GM21526 (cell line): ENCODE measurements at regions not wholly inside any gene's neighbourhood (a gene's known extent, or its start where the extent isn't known, plus 50 kb on each side); places are given as distances from the start of the nearest gene placed in this dataset.

Source experiments
- ATAC-seq: cut with Tn5 transposase; IDR thresholded peaks from one replicate; pipeline ENCODE4 v1.9.1; 2021; ENCODE audit warnings: moderate library complexity; ENCODE audit not compliant: unreplicated experiment, low FRiP score

- no peak for ATAC-seq
These were observed 498.3 kb downstream of the FOXG1 start for GRCh38 chr14:29264865-29265264.

DNA sequence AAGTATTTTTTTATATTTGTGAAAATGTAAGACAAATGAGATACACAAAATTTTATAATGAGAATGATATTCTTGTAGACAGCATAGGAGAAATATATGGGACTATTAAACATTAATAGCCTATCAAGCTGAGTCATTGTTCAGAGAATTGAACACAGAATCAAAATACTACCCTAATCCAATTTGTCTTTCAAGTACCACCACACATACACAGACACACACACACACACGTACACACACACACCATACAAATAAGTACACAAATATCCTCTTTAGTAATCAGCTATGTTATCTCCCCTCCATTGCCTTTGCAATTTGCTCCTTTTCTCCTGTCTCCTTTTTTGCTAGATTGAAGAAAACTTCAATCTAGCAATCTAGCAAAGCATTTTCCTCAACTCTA is 499.3 kb downstream of the FOXG1 start:
- ATAC-seq = no peak

GRCh38 chr14:29271669-29272068 is 505.1 kb downstream of the FOXG1 start:
- ATAC-seq = no peak

DNA sequence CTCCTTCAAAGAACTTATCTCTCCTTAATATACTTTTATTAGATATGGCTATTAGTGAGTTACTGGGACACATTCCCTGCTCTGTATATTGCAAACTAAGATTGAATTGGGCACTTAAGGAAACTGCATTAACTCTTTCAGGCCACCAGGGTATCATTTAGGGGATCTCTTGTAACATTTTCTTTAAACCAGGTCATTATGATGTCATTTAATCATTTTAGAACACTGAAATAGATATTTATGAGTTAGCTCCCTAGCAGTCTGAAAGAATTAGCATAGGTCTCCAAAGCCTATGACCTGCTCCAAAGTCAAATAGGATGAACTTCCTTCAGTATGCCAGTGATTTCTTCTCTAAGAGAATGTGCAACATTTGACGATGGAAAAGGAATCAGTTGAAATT is 506.9 kb downstream of the FOXG1 start:
- ATAC-seq = no peak

DNA sequence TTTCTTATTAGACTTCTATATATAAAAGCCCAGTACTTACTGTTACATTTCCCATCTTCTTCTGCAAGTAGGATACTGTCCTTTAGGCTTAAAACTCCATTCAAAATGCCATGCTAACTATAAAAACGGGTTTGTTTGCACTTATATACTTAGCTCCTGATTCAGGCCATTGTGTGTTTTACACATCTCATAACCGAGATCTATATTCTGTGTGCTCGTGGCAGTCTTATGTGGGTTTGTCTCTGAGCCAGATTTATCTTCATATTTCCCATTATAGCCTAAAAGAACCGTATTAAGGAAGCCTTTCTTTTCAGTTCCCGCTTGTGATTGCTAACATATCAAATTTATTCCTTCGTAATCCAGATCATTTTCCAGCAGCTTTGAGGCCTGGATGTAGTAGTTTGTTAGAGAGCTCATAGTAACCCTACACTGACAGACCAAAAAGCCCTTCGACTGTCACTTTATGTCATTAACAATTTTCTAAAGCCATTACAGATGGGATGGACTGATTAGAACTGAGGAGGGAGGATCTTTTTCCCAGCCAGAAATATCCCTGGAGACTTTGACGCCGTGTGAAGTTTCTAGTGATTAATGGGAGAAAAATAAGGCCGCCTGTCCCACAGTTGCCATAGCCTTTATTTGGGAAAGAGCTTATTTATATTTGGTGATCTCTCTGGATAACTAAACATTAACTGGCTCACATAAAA is 508.5 kb downstream of the FOXG1 start:
- no peak for ATAC-seq

DNA sequence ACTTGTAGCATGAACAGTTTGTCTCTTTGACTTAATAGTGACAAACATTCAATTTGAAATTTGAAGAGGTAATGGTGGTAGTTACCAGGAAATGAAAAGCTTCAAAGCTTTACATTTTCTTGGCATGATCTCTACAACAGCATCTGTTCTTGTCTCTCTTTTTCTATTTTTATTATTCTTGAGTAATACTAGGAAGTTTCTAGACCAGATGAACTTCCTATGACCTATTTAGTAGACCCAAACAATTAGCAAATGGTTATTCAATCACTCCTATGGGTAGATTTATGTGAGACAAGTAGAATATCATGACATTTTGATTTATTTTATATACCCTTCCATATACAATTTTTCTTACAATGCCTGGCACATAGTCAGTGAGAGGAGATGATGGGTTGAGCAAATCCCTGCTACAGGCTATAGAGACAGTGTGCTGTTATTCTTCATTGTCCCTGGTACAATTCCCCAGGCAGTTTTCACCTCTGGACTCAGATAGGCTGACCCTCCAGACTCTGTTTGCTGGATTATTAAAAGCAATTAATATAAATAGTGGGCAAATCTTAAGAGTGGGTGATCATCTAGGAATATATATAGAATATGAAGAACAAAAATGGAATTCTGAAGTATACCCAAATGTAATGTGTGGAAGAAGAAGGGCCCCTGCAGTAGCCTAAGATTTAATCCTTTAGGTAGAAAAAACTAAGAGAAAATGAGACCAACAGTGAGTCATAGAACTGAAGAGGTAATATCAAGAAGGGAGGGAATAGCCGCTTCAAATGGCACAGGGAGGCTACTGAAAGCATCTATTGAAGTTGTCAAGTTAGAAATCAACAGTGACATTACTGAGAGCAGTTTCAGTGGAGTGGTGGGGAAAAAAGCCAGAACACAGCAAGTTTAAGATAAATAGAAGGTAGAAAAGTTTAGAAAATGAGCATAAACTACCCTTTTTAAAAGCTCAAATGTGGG is 512.0 kb downstream of the FOXG1 start:
- ATAC-seq = no peak

DNA sequence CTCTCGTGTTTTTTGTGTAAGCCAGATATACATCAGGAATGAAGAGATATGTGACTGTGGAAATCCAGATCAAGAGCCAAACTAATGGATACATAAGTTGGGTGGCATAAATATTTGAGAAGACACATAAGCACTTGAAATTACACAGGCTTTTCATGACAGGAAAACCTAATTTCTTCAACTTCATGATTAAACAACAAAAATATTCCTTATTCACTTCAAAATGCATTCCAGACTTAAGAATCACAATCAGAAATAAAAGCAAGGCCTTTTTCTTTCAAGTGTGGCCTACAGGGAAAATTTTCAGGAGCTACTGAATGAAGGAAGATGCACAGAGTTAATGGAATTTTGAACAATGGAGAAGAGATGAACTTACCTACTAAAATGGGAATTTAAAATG is 515.6 kb downstream of the FOXG1 start:
- ATAC-seq = no peak

- no peak for ATAC-seq
These were observed 523.9 kb downstream of the FOXG1 start for GRCh38 chr14:29290441-29290840.

DNA sequence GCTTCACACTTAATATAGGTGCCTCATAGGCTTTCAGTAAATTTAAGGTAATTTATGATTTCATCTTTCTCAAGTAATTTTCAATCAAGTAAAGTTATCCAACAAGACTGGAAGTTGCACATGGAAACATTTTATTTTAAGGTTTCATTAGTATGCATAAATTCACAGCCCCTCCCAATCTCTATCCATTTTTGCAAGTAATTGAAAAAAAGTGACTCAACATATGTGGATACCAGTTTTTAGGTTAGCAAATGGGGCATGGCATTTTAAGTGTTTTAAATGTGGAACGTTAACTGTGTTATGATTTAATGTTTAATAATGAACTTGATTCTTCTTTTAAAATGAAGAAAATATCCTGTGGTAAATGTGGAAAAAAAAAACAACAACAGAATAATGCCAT is 532.8 kb downstream of the FOXG1 start:
- no peak for ATAC-seq

- ATAC-seq = no peak
These were observed 535.0 kb downstream of the FOXG1 start for GRCh38 chr14:29301571-29301970.

DNA sequence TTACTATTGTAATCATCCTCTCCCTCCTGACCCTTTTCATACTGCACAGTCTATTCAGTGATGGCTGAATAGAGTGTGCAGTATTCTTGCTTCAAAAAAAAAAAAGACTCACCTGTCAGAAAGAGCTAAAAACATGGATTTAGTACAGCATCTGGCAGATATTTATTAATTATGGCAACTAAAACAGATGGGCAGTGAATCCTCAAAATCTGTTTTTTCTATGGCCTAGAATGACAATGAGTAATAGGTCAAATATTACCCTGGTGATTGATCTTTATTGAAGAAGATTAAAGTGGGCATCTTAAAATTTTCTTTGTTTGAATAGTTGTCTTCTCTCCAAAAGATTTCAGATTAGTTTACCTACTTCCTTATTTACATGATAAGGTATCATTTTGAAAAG is 543.6 kb downstream of the FOXG1 start:
- no peak for ATAC-seq

DNA sequence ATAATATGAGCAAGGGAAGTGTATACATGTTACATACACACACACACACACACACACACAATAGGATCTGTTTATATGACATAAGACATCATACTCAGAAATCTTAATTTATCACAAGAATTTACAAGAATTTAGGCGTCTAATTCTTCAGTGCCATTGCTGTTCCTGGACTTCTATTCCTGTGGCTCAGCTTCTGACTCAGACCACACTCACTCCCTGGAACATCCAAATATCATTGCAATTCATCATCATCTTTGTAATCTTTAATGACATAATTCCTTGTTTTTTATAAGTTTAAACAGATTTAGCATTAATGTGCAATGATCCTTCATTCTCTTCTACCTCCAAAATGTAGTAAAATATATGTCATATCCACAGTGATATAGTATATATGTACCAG is 544.2 kb downstream of the FOXG1 start:
- ATAC-seq = no peak

- ATAC-seq = no peak
These were observed 545.4 kb downstream of the FOXG1 start for GRCh38 chr14:29311983-29312382.

- ATAC-seq = no peak
These were observed 550.3 kb downstream of the FOXG1 start for GRCh38 chr14:29316936-29317335.

GRCh38 chr14:29317423-29317822 is 550.8 kb downstream of the FOXG1 start:
- ATAC-seq = no peak

GRCh38 chr14:29320286-29320685 is 553.7 kb downstream of the FOXG1 start:
- ATAC-seq = no peak

GRCh38 chr14:29321646-29322045 is 555.1 kb downstream of the FOXG1 start:
- no peak for ATAC-seq

DNA sequence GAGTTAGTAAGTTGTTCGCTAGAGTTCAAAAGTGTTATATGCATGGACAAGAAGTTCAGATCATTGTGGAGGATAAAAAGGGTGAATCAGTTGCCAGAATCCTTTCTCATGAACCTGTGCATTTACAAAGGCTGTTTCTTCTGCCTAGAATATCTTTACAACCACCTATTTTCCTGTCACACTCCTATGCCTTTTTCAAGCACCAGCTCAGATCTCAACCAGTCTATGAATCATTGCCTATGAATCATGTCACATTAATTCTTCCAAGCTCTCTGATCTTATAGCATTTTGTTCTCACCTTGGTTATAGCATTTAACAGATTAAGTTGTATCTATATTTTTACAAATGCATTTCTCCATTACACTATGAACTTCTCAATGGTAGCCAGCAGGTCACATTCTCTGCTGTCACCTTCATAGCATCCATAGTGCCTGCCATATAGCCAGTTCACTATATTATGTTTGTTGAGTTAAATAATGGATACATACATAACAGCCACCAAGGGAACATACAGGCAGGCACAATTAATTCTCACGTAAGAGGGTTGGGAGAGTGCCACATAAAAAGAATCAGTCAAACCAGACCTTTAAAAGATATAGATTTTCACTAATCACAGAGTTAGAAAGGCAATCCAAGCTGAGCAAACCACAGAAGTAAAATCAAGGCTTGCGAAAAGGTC is 573.0 kb downstream of the FOXG1 start:
- ATAC-seq = no peak

DNA sequence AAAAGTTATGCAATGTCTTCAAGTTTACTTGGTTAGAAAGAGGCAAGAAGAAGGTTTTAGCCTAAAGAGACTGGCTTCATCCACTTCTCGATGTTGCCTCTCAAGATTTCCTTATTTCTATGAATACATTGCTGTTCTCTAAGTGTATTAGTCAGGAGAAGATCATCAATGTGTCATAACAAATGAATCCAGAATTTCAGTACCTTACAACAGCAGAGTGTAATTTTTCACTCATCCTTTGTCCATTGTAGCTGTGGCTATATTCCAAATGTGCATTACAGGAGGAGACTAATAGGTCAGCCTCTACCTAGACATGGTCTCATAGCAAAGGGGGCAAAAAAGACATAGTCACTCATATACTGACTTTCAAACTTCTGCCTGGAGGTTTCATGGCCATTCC is 579.1 kb downstream of the PRKD1 start:
- ATAC-seq = no peak

GRCh38 chr14:29350496-29350895 is 577.2 kb downstream of the PRKD1 start:
- ATAC-seq = no peak

DNA sequence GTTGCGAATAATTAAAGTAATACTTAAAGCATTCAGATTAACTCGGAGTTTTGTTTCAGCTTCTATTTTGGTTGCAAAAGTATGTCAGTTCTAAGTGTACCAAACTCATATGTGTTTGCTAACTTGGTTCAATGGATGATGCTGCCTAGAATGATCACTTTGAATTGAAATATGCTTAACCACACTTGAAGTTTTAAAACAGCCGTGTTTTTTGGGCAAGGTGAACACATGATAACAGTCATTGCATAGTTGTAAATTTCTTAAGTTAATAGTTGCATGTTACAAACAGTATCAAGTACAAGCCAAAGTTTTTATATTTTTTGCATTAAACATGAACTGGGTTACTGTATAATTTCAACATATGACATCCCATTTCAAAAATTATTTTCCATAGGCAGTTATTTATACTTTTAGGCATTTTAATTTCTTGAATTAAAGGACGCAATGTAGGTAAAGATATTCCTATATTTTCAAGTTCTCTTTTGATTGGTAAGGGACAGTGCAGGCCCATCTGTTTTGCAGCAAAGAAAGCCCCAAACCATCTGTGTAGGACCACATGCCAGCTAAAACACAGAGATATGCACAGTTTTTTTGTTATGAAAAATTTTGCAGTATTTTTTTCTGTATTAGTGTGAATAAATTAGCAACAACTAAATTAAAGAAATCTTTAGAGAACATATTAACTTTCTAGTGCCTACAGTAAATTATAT is 575.5 kb downstream of the PRKD1 start:
- ATAC-seq = no peak
